ENCODE measurements at regions not wholly inside any gene's neighbourhood (a gene's known extent, or its start where the extent isn't known, plus 50 kb on each side); places are given as distances from the start of the nearest gene placed in this dataset.
"Not testable (repeated sequence)": the region's sequence is repeated elsewhere in the genome, so short reads cannot be mapped to it uniquely, and the experiment has no call there.

GRCh38 chr1:814543-814942, 109.2 kb upstream of the SAMD11 start:
- TF ChIP-seq CTCF, POLR2A, EP300 (IDR thresholded peaks at IDR 0.05): not testable (repeated sequence)

Data from tibial nerve (tissue), 4 donors.